ENCODE measurements at regions not wholly inside any gene's neighbourhood (a gene's known extent, or its start where the extent isn't known, plus 50 kb on each side); places are given as distances from the start of the nearest gene placed in this dataset.

- ChIA-PET POLR2A (ENCODE audit: partially characterized antibody) (no interaction called here), CTCF (ENCODE audit: partially characterized antibody) (no interaction called here)
- no peaks in the 10 kb centered on the region for H3K36me3 Mint-ChIP-seq
- H3K27ac Mint-ChIP-seq = no peak overlapping the region
- Histone ChIP-seq H3K27me3 (ENCODE audit: insufficient read depth, low read length) (no peaks in the 10 kb centered on the region), H3K4me1 (ENCODE audit: insufficient read depth, low read length) (no peaks in the 10 kb centered on the region), H3K27ac (ENCODE audit: low read depth, low read length) (no peak overlapping the region), H3K9me3 (ENCODE audit: control insufficient read depth in 1 of 2, low read length in 2 of 2) (no peaks in the 10 kb centered on the region), H3K36me3 (ENCODE audit: insufficient read depth, low read length) (no peaks in the 10 kb centered on the region), H3K4me3 (ENCODE audit: low read length in 2 of 2) (no peak overlapping the region)
- H3K27me3 Mint-ChIP-seq = peaks cover 0 to 2% of the 10 kb centered on the region in 2 donors
- H3K4me1 Mint-ChIP-seq = no peaks in the 10 kb centered on the region
- no peaks in the 10 kb centered on the region for H3K9me3 Mint-ChIP-seq
- no peak for DNase-seq
- intact Hi-C loops (cut with micrococcal nuclease) = no loop called here
- no peak overlapping the region for H3K4me3 Mint-ChIP-seq
Measured at GRCh38 chr7:129366-130221, 62.8 kb upstream of the FAM20C start.

- H3K36me3 Mint-ChIP-seq = no peaks in the 10 kb centered on the region
- Histone ChIP-seq H3K9me3 (ENCODE audit: control insufficient read depth in 1 of 2, low read length in 2 of 2) (no peaks in the 10 kb centered on the region), H3K36me3 (ENCODE audit: insufficient read depth, low read length) (no peaks in the 10 kb centered on the region), H3K4me3 (ENCODE audit: low read length in 2 of 2) (no peak overlapping the region), H3K27me3 (ENCODE audit: insufficient read depth, low read length) (no peaks in the 10 kb centered on the region), H3K27ac (ENCODE audit: low read depth, low read length) (no peak overlapping the region), H3K4me1 (ENCODE audit: insufficient read depth, low read length) (no peaks in the 10 kb centered on the region)
- no peaks in the 10 kb centered on the region for H3K4me1 Mint-ChIP-seq
- CTCF ChIA-PET (ENCODE audit: partially characterized antibody) = no interaction called here
- POLR2A ChIA-PET (ENCODE audit: partially characterized antibody) = no interaction called here
- peaks cover 0 to 2% of the 10 kb centered on the region in 2 donors for H3K27me3 Mint-ChIP-seq
- no peaks in the 10 kb centered on the region for H3K9me3 Mint-ChIP-seq
- no peak overlapping the region for H3K27ac Mint-ChIP-seq
- intact Hi-C loops (cut with micrococcal nuclease) = no loop called here
- DNase-seq = no peak
- no peak overlapping the region for H3K4me3 Mint-ChIP-seq
Measured at GRCh38 chr7:130222-130572, 62.2 kb upstream of the FAM20C start.

DNA sequence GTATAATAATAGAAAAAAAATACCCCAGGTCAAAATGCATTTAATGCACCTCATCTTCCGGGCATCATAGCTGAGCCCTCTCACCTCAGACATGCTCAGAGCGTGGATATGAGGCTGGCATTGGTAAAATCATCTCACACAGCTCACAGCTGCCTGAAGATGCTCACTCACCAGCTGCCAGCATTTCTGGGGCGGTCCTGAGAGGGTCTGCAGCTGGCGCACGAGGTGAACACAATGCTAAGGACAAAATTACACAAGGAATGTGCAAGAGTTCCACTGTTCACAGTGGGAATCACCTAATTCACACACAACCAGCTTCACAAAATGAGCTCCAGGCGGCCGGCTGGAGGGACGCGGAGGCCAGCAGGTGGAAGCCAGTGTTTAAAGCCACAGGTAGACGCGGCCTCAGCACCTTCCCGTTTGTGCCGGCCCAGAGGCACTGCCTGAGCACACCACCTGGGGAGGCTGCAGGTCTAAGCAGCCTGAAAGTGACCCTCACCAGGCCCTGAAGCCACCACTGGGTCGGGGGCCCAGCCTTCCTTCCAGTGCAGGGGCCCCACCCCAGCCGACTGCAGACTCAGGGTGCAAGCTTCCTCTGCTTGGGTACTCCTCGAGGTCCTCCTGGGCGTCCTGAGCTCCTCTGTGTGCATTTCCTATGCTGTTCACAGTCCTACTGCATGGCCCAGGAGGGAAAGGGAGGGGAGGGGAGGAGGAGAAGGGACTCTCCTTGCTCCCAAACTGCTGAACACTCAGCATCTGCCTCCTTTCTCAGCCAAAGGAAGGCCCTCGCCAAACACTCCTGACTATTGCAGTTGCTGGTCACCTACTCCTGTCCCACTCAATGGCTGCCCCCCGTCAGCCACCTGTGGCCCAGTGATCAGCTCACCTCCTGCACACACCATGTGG is 61.2 kb upstream of the FAM20C start:
- H3K27ac Mint-ChIP-seq = no peak overlapping the region
- intact Hi-C loops (cut with micrococcal nuclease) = no loop called here
- Histone ChIP-seq H3K4me3 (ENCODE audit: low read length in 2 of 2) (no peak overlapping the region), H3K27ac (ENCODE audit: low read depth, low read length) (no peak overlapping the region), H3K27me3 (ENCODE audit: insufficient read depth, low read length) (no peaks in the 10 kb centered on the region), H3K4me1 (ENCODE audit: insufficient read depth, low read length) (no peaks in the 10 kb centered on the region), H3K36me3 (ENCODE audit: insufficient read depth, low read length) (no peaks in the 10 kb centered on the region), H3K9me3 (ENCODE audit: control insufficient read depth in 1 of 2, low read length in 2 of 2) (no peaks in the 10 kb centered on the region)
- ChIA-PET CTCF (ENCODE audit: partially characterized antibody) (no interaction called here), POLR2A (ENCODE audit: partially characterized antibody) (no interaction called here)
- H3K4me1 Mint-ChIP-seq = no peaks in the 10 kb centered on the region
- peaks cover 0 to 2% of the 10 kb centered on the region in 2 donors for H3K27me3 Mint-ChIP-seq
- no peak for DNase-seq
- no peak overlapping the region for H3K4me3 Mint-ChIP-seq
- no peaks in the 10 kb centered on the region for H3K36me3 Mint-ChIP-seq
- no peaks in the 10 kb centered on the region for H3K9me3 Mint-ChIP-seq

- Mint-ChIP-seq H3K27me3 (peaks cover under 1 to 2% of the 10 kb centered on the region in 2 donors), H3K4me3 (no peak overlapping the region), H3K36me3 (no peaks in the 10 kb centered on the region), H3K9me3 (no peaks in the 10 kb centered on the region), H3K4me1 (no peaks in the 10 kb centered on the region), H3K27ac (no peak overlapping the region)
- H3K27me3 ChIP-seq (ENCODE audit: insufficient read depth, low read length) = no peaks in the 10 kb centered on the region
- H3K4me1 ChIP-seq (ENCODE audit: insufficient read depth, low read length) = no peaks in the 10 kb centered on the region
- ChIA-PET CTCF (ENCODE audit: partially characterized antibody) (no interaction called here), POLR2A (ENCODE audit: partially characterized antibody) (no interaction called here)
- DNase-seq = no peak
- H3K27ac ChIP-seq (ENCODE audit: low read depth, low read length) = no peak overlapping the region
- no peaks in the 10 kb centered on the region for H3K9me3 ChIP-seq (ENCODE audit: control insufficient read depth in 1 of 2, low read length in 2 of 2)
- no peaks in the 10 kb centered on the region for H3K36me3 ChIP-seq (ENCODE audit: insufficient read depth, low read length)
- no peak overlapping the region for H3K4me3 ChIP-seq (ENCODE audit: low read length in 2 of 2)
- intact Hi-C loops (cut with micrococcal nuclease) = no loop called here
Measured at GRCh38 chr7:131781-132482, 60.4 kb upstream of the FAM20C start.

- peaks cover 2 to 4% of the 10 kb centered on the region in 2 donors for H3K27me3 Mint-ChIP-seq
- no peaks in the 10 kb centered on the region for H3K4me1 Mint-ChIP-seq
- intact Hi-C loops (cut with micrococcal nuclease) = no loop called here
- H3K9me3 Mint-ChIP-seq = no peaks in the 10 kb centered on the region
- H3K9me3 ChIP-seq (ENCODE audit: control insufficient read depth in 1 of 2, low read length in 2 of 2) = no peaks in the 10 kb centered on the region
- CTCF ChIA-PET (ENCODE audit: partially characterized antibody) = no interaction called here
- no peaks in the 10 kb centered on the region for H3K4me1 ChIP-seq (ENCODE audit: insufficient read depth, low read length)
- H3K36me3 Mint-ChIP-seq = no peaks in the 10 kb centered on the region
- H3K36me3 ChIP-seq (ENCODE audit: insufficient read depth, low read length) = no peaks in the 10 kb centered on the region
- POLR2A ChIA-PET (ENCODE audit: partially characterized antibody) = no interaction called here
- no peak overlapping the region for H3K27ac Mint-ChIP-seq
- H3K27me3 ChIP-seq (ENCODE audit: insufficient read depth, low read length) = no peaks in the 10 kb centered on the region
- no peak overlapping the region for H3K27ac ChIP-seq (ENCODE audit: low read depth, low read length)
- DNase-seq = no peak
- H3K4me3 Mint-ChIP-seq = no peak overlapping the region
- H3K4me3 ChIP-seq (ENCODE audit: low read length in 2 of 2) = no peak overlapping the region
Measured at GRCh38 chr7:132899-133298, 59.5 kb upstream of the FAM20C start.

GRCh38 chr7:133470-133869 is 58.9 kb upstream of the FAM20C start:
- Mint-ChIP-seq H3K4me1 (no peaks in the 10 kb centered on the region), H3K4me3 (no peak overlapping the region), H3K36me3 (no peaks in the 10 kb centered on the region), H3K27me3 (peaks cover 4% of the 10 kb centered on the region in 2 donors), H3K27ac (no peak overlapping the region), H3K9me3 (no peaks in the 10 kb centered on the region)
- H3K9me3 ChIP-seq (ENCODE audit: control insufficient read depth in 1 of 2, low read length in 2 of 2) = no peaks in the 10 kb centered on the region
- no peak overlapping the region for H3K4me3 ChIP-seq (ENCODE audit: low read length in 2 of 2)
- CTCF ChIA-PET (ENCODE audit: partially characterized antibody) = no interaction called here
- H3K27me3 ChIP-seq (ENCODE audit: insufficient read depth, low read length) = no peaks in the 10 kb centered on the region
- no peaks in the 10 kb centered on the region for H3K4me1 ChIP-seq (ENCODE audit: insufficient read depth, low read length)
- intact Hi-C loops (cut with micrococcal nuclease) = no loop called here
- no peak overlapping the region for H3K27ac ChIP-seq (ENCODE audit: low read depth, low read length)
- H3K36me3 ChIP-seq (ENCODE audit: insufficient read depth, low read length) = no peaks in the 10 kb centered on the region
- DNase-seq = no peak
- POLR2A ChIA-PET (ENCODE audit: partially characterized antibody) = no interaction called here

DNA sequence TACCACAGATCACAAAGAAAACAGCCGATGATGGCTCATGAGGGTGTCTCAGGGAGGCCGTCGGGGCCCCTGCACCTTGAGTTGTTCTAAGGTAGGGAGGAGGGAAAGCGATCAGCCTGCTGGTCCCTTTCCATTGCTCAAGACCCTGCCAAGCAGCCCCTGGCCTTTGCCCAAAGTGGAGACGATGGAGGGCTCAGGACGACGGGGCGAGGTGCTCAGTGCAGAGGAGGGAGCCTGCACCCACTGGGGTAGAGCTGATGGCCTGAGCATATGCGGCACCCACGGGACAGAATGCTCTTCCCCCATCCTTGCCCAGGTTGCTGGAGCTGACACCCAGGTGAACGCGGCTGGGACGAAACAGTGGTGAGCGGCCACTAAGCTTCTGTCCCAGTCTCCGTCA is 58.3 kb upstream of the FAM20C start:
- H3K4me3 Mint-ChIP-seq = no peak overlapping the region
- H3K36me3 Mint-ChIP-seq = no peaks in the 10 kb centered on the region
- no peaks in the 10 kb centered on the region for H3K4me1 Mint-ChIP-seq
- Histone ChIP-seq H3K27ac (ENCODE audit: low read depth, low read length) (no peak overlapping the region), H3K36me3 (ENCODE audit: insufficient read depth, low read length) (no peaks in the 10 kb centered on the region), H3K27me3 (ENCODE audit: insufficient read depth, low read length) (no peaks in the 10 kb centered on the region), H3K4me3 (ENCODE audit: low read length in 2 of 2) (no peak overlapping the region), H3K4me1 (ENCODE audit: insufficient read depth, low read length) (no peaks in the 10 kb centered on the region), H3K9me3 (ENCODE audit: control insufficient read depth in 1 of 2, low read length in 2 of 2) (no peaks in the 10 kb centered on the region)
- intact Hi-C loops (cut with micrococcal nuclease) = no loop called here
- CTCF ChIA-PET (ENCODE audit: partially characterized antibody) = no interaction called here
- no peak for DNase-seq
- no peak overlapping the region for H3K27ac Mint-ChIP-seq
- H3K9me3 Mint-ChIP-seq = no peaks in the 10 kb centered on the region
- peaks cover 4 to 7% of the 10 kb centered on the region in 2 donors for H3K27me3 Mint-ChIP-seq
- POLR2A ChIA-PET (ENCODE audit: partially characterized antibody) = no interaction called here

All from CD4-positive, alpha-beta memory T cell (primary cell).